ENCODE measurements at regions not wholly inside any gene's neighbourhood (a gene's known extent, or its start where the extent isn't known, plus 50 kb on each side); places are given as distances from the start of the nearest gene placed in this dataset.

DNA sequence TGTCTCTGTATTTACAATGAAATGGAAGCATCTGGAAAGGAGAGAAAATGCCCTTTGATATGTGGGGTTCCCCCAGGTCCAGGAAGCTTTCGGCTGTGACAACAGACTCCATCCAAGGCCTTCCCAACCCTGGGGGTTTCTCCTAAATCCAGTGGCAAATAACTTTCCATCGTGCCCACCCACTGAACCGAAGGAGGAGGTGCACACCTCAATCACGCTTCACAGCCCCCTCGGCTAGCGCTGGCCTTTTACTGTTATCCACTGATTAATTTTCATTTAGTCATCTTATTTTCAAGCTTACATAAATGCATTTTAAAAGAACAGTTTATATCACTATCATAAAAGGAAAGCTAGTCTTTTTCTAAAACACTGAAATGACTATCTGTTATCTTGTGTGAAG is 286.8 kb upstream of the ZMIZ1 start:
- Histone ChIP-seq H3K27me3 (replicated peaks) (peaks cover 10% of the 10 kb centered on the region), H3K36me3 (replicated peaks) (no peaks in the 10 kb centered on the region), H3K4me3 (ENCODE audit: low read depth, low read length) (no peak overlapping the region), H3K27ac (no peak overlapping the region)
- no peak for DNase-seq
- TF ChIP-seq CTCF (IDR thresholded peaks at IDR 0.05; ENCODE audit: low read depth, low read length, missing control alignments) = no peak
- in situ Hi-C loops (cut with HindIII; ENCODE audit: low pct_ligation_motif_present, low sequenced_read_pairs) = no loop called here

GRCh38 chr10:78782441-78782840 is 286.3 kb upstream of the ZMIZ1 start:
- H3K4me3 ChIP-seq (ENCODE audit: low read depth, low read length) = no peak overlapping the region
- TF ChIP-seq CTCF (IDR thresholded peaks at IDR 0.05; ENCODE audit: low read depth, low read length, missing control alignments) = no peak
- in situ Hi-C loops (cut with HindIII; ENCODE audit: low pct_ligation_motif_present, low sequenced_read_pairs) = no loop called here
- no peak for DNase-seq
- H3K27ac ChIP-seq = no peak overlapping the region
- H3K36me3 ChIP-seq (replicated peaks) = no peaks in the 10 kb centered on the region
- H3K27me3 ChIP-seq (replicated peaks) = peaks cover 10% of the 10 kb centered on the region

DNA sequence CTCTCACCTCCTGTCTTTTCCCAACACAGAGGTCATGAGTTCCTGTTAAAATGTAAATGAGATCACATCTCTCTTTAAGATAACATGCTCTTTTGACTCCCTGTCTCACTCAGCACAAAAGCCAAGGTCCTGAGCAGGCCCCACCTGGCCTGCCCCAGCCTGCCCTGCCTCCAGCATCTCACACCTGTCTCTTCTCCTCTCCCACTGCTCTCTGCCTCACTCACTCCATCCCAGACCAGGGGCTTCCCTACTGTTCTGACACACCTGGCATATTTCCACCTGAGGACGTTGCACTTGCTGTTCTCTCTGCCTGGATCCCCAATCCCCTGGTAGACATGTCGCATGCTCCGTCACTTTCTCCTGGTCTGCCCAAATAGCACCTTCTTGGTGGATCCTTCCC is 285.0 kb upstream of the ZMIZ1 start:
- DNase-seq = no peak
- Histone ChIP-seq H3K27me3 (replicated peaks) (peaks cover 10% of the 10 kb centered on the region), H3K27ac (no peak overlapping the region), H3K4me3 (ENCODE audit: low read depth, low read length) (no peak overlapping the region), H3K36me3 (replicated peaks) (no peaks in the 10 kb centered on the region)
- in situ Hi-C loops (cut with HindIII; ENCODE audit: low pct_ligation_motif_present, low sequenced_read_pairs) = no loop called here
- no peak for TF ChIP-seq CTCF (IDR thresholded peaks at IDR 0.05; ENCODE audit: low read depth, low read length, missing control alignments)

DNA sequence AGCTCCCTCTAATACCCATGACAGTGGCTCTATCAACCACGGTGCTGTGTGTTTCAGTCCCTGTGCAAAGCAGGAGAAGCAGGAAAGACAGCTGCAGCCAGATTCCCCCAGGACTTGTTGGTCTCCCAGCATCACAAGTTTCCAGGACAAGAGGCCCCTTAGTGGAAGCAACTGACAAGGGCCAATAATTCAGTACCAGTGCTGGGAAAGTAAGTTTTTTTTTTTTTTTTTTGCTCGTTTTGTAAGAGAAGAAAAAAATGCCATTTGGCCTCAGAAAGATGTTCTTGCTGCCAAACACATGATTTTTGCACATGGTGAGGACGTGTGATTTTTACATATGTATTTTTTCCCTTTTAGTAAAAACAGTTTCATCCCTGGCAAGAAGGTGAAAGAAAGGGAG is 284.2 kb upstream of the ZMIZ1 start:
- H3K27ac ChIP-seq = no peak overlapping the region
- no peak overlapping the region for H3K4me3 ChIP-seq (ENCODE audit: low read depth, low read length)
- TF ChIP-seq CTCF (IDR thresholded peaks at IDR 0.05; ENCODE audit: low read depth, low read length, missing control alignments) = no peak
- no peak for DNase-seq
- in situ Hi-C loops (cut with HindIII; ENCODE audit: low pct_ligation_motif_present, low sequenced_read_pairs) = no loop called here
- peaks cover 13% of the 10 kb centered on the region for H3K27me3 ChIP-seq (replicated peaks)
- H3K36me3 ChIP-seq (replicated peaks) = no peaks in the 10 kb centered on the region

DNA sequence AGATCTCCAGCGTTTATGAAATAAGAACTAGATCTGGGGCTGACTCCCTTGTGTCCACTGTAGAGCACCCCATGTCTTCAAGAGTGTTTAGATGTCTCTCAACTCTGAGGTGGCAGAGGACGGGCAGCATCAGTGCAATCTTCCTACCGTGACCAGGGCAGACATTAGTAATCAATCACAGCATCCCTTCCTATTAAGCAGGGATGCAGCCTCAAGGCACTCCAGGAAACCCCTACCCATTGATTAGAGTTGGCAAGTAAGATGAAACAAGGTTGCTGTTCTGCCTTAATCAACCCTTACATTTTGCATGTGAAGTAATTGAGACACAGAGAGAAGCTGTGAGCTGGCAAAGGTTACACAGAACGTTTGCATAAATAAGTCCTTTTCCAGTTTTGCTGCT is 283.7 kb upstream of the ZMIZ1 start:
- in situ Hi-C loops (cut with HindIII; ENCODE audit: low pct_ligation_motif_present, low sequenced_read_pairs) = no loop called here
- DNase-seq = no peak
- Histone ChIP-seq H3K4me3 (ENCODE audit: low read depth, low read length) (no peak overlapping the region), H3K27ac (no peak overlapping the region), H3K36me3 (replicated peaks) (no peaks in the 10 kb centered on the region), H3K27me3 (replicated peaks) (peaks cover 13% of the 10 kb centered on the region)
- no peak for TF ChIP-seq CTCF (IDR thresholded peaks at IDR 0.05; ENCODE audit: low read depth, low read length, missing control alignments)

DNA sequence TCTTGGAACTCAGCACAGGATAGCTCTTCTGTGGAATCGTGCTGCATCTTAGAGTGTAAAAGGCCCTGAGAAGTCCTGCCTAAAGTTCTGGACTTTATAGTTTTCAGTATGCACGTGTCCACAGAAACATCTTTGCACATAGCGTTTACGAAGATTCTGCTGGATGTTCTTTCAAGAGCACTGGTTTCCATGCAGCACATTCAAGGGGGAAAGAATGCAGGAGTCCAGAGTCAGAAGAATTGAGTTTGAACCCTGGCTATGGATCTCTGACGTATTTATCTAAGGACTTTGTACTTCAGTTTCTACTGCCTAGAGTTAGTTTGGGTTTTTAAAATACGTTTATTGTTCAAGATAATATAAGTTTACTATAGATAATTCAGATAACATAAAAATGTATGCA is 282.8 kb upstream of the ZMIZ1 start:
- no peak overlapping the region for H3K4me3 ChIP-seq (ENCODE audit: low read depth, low read length)
- in situ Hi-C loops (cut with HindIII; ENCODE audit: low pct_ligation_motif_present, low sequenced_read_pairs) = no loop called here
- no peak for TF ChIP-seq CTCF (IDR thresholded peaks at IDR 0.05; ENCODE audit: low read depth, low read length, missing control alignments)
- H3K27ac ChIP-seq = no peak overlapping the region
- H3K36me3 ChIP-seq (replicated peaks) = no peaks in the 10 kb centered on the region
- peaks cover 13% of the 10 kb centered on the region for H3K27me3 ChIP-seq (replicated peaks)
- no peak for DNase-seq

Measured in brain microvascular endothelial cell (primary cell).